MM.1S (cell line): ENCODE measurements at regions not wholly inside any gene's neighbourhood (a gene's known extent, or its start where the extent isn't known, plus 50 kb on each side); places are given as distances from the start of the nearest gene placed in this dataset.

Experiments
- DNase-seq: peaks from one replicate; pipeline ENCODE4 v3.0.0-alpha.2; 2015
- H2AFZ ChIP-seq: fragments of 300-600 bp; sonication (generic); 2 replicates; pipeline ENCODE4 v1.6.0; 2016; ENCODE audit warnings: antibody characterized with exemption, low read length
- H3F3A ChIP-seq: fragments of 300-600 bp; sonication (generic); 2 replicates; pipeline ENCODE4 v1.6.1; 2016; ENCODE audit warnings: mild to moderate bottlenecking, antibody characterized with exemption, low read length, moderate library complexity, mixed read lengths; ENCODE audit not compliant: insufficient read depth
- H3K27ac ChIP-seq: fragments of 300-600 bp; sonication (generic); 2 replicates; pipeline ENCODE4 v1.5.1; 2016; ENCODE audit warnings: mild to moderate bottlenecking, low read length
- H3K27me3 ChIP-seq: fragments of 300-600 bp; sonication (generic); replicated peaks from 2 replicates; pipeline ENCODE4 v1.6.0; 2016; ENCODE audit warnings: low read length; ENCODE audit not compliant: insufficient read depth
- H3K36me3 ChIP-seq: fragments of 300-600 bp; sonication (generic); replicated peaks from 2 replicates; pipeline ENCODE4 v1.6.1; 2016; ENCODE audit warnings: mild to moderate bottlenecking, low read length, mixed read lengths; ENCODE audit not compliant: insufficient read depth
- H3K4me1 ChIP-seq: fragments of 300-600 bp; sonication (generic); 2 replicates; pipeline ENCODE4 v1.6.1; 2016; ENCODE audit warnings: low read length, mixed read lengths
- H3K4me2 ChIP-seq: fragments of 300-600 bp; sonication (generic); 2 replicates; pipeline ENCODE4 v1.6.0; 2016; ENCODE audit warnings: low read depth, low read length
- H3K4me3 ChIP-seq: fragments of 300-600 bp; sonication (generic); 2 replicates; pipeline ENCODE4 v1.5.1; 2016; ENCODE audit warnings: low read length, mixed read lengths
- H3K79me2 ChIP-seq: fragments of 300-600 bp; sonication (generic); 2 replicates; pipeline ENCODE4 v1.6.1; 2016; ENCODE audit warnings: mixed run types, low read length, mixed read lengths
- H3K9ac ChIP-seq: fragments of 300-600 bp; sonication (generic); 2 replicates; pipeline ENCODE4 v1.6.1; 2016; ENCODE audit warnings: low read length, mixed read lengths
- H3K9me2 ChIP-seq: fragments of 300-600 bp; sonication (generic); replicated peaks from 2 replicates; pipeline ENCODE4 v1.6.1; 2016; ENCODE audit warnings: mild to moderate bottlenecking, low read length, mixed read lengths; ENCODE audit not compliant: insufficient read depth
- H3K9me3 ChIP-seq: fragments of 300-600 bp; sonication (generic); replicated peaks from 2 replicates; pipeline ENCODE4 v1.6.1; 2016; ENCODE audit warnings: mild to moderate bottlenecking, low read length, mixed read lengths; ENCODE audit not compliant: insufficient read depth
- H4K20me1 ChIP-seq: fragments of 300-600 bp; sonication (generic); 2 replicates; pipeline ENCODE4 v1.6.1; 2016; ENCODE audit warnings: mild to moderate bottlenecking, low read length, moderate library complexity, mixed read lengths; ENCODE audit not compliant: insufficient read depth
- EZH2 ChIP-seq: fragments of 300-600 bp; sonication (generic); optimal IDR thresholded peaks from 2 replicates; pipeline ENCODE3; 2017; ENCODE audit warnings: low read depth, mild to moderate bottlenecking, antibody characterized with exemption, low read length, mixed read lengths
- EZH2phosphoT487 ChIP-seq: fragments of 300-600 bp; sonication (generic); IDR thresholded peaks from 2 replicates; pipeline ENCODE4 v1.6.1; 2018; ENCODE audit warnings: antibody characterized with exemption, low read length
- TF ChIP-seq, protein P1 (sequence below): fragments of 300-600 bp; sonication (generic); IDR thresholded peaks from 2 replicates; pipeline ENCODE4 v1.5.1; 2016; ENCODE audit warnings: antibody characterized with exemption, low read length, mixed read lengths

GRCh38 chr2:237268004-237268708, 145.8 kb downstream of the COL6A3 start:
- no peak for DNase-seq
- H3K4me3 ChIP-seq = no peak overlapping the region
- H3K9me2 ChIP-seq = no peaks in the 10 kb centered on the region
- H3F3A ChIP-seq = no peaks in the 10 kb centered on the region
- no peaks in the 10 kb centered on the region for H4K20me1 ChIP-seq
- H3K4me1 ChIP-seq = no peaks in the 10 kb centered on the region
- no peak overlapping the region for H3K9ac ChIP-seq
- no peak for TF ChIP-seq EZH2phosphoT487
- TF ChIP-seq, protein P1, sequence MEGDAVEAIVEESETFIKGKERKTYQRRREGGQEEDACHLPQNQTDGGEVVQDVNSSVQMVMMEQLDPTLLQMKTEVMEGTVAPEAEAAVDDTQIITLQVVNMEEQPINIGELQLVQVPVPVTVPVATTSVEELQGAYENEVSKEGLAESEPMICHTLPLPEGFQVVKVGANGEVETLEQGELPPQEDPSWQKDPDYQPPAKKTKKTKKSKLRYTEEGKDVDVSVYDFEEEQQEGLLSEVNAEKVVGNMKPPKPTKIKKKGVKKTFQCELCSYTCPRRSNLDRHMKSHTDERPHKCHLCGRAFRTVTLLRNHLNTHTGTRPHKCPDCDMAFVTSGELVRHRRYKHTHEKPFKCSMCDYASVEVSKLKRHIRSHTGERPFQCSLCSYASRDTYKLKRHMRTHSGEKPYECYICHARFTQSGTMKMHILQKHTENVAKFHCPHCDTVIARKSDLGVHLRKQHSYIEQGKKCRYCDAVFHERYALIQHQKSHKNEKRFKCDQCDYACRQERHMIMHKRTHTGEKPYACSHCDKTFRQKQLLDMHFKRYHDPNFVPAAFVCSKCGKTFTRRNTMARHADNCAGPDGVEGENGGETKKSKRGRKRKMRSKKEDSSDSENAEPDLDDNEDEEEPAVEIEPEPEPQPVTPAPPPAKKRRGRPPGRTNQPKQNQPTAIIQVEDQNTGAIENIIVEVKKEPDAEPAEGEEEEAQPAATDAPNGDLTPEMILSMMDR = no peak
- TF ChIP-seq EZH2 = no peak
- H3K9me3 ChIP-seq = no peaks in the 10 kb centered on the region
- no peak overlapping the region for H2AFZ ChIP-seq
- no peaks in the 10 kb centered on the region for H3K36me3 ChIP-seq
- no peak overlapping the region for H3K27ac ChIP-seq
- no peaks in the 10 kb centered on the region for H3K27me3 ChIP-seq
- H3K4me2 ChIP-seq = no peak overlapping the region
- no peaks in the 10 kb centered on the region for H3K79me2 ChIP-seq

DNA sequence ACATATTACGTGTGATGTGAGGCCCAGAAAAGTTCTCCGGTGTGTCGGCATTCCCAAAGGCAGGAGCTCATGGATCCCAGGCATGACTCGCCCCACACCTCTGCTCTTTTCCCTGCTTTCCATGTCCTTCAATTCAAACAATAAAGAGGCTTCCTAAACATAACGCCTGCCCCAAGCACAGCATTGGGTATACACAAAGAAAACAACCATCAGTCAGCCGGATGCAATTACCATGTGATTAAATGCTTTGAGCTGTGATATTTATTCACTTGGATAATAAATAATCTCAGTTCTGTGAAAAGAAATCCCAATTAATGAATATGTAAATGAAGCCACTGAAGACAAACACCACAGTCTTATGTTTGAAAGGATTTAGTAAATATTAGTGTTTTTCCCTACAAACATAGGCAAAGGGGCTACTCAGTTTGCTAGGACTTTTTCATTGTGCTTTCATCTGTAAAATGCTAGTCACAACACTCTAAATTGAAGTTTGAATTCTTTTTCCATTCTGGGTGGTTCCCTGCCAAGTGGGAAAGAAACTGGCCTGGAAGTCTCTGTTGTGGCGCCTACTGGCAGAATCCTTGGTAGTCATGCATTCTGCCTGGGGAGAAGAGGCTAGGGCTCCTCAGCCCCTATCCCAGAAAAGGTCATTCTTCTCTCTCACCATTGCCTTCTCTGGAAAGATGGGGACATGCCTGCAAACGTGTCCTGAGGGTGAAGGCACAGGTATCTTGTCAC, 144.7 kb downstream of the COL6A3 start:
- H3K9me2 ChIP-seq = no peaks in the 10 kb centered on the region
- no peaks in the 10 kb centered on the region for H3K4me1 ChIP-seq
- DNase-seq = no peak
- no peak overlapping the region for H3K4me2 ChIP-seq
- no peak overlapping the region for H3K27ac ChIP-seq
- H3K79me2 ChIP-seq = no peaks in the 10 kb centered on the region
- H3K9me3 ChIP-seq = no peaks in the 10 kb centered on the region
- H3K36me3 ChIP-seq = no peaks in the 10 kb centered on the region
- H3K9ac ChIP-seq = no peak overlapping the region
- H3K4me3 ChIP-seq = no peak overlapping the region
- no peak overlapping the region for H2AFZ ChIP-seq
- H3F3A ChIP-seq = no peaks in the 10 kb centered on the region
- H4K20me1 ChIP-seq = no peaks in the 10 kb centered on the region
- TF ChIP-seq, protein P1 = no peak
- TF ChIP-seq EZH2 = no peak
- no peak for TF ChIP-seq EZH2phosphoT487
- no peaks in the 10 kb centered on the region for H3K27me3 ChIP-seq

DNA sequence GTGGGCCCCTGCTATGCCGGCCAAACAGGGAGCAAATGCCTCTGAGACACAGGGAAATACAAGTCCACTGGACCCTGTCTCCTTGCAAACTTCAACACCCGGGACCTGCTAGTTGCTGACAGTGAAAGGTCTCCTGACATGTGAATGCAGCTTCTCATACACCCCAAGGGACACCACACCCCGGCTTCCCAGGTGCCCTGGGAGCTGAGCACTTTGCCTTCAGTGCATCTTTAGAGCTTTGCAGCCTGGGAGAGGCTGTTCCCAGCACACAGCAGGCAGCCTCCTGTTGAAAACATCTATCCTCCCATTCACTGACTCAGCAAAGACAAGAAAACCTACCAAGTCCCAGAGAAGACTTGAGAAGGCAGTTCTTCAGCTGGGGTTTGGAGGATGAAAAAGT, 143.4 kb downstream of the COL6A3 start:
- no peak for DNase-seq
- no peak overlapping the region for H2AFZ ChIP-seq
- H3K9me3 ChIP-seq = no peaks in the 10 kb centered on the region
- H3K4me3 ChIP-seq = no peak overlapping the region
- H3K9me2 ChIP-seq = no peaks in the 10 kb centered on the region
- H3K36me3 ChIP-seq = no peaks in the 10 kb centered on the region
- H3K27me3 ChIP-seq = no peaks in the 10 kb centered on the region
- H4K20me1 ChIP-seq = no peaks in the 10 kb centered on the region
- H3K4me1 ChIP-seq = no peaks in the 10 kb centered on the region
- H3K79me2 ChIP-seq = no peaks in the 10 kb centered on the region
- H3F3A ChIP-seq = no peaks in the 10 kb centered on the region
- H3K4me2 ChIP-seq = no peak overlapping the region
- no peak overlapping the region for H3K27ac ChIP-seq
- TF ChIP-seq EZH2phosphoT487 = no peak
- TF ChIP-seq EZH2 = no peak
- TF ChIP-seq, protein P1 = no peak
- no peak overlapping the region for H3K9ac ChIP-seq
